Anterior cingulate cortex (tissue), 58 donors: ENCODE measurements at regions not wholly inside any gene's neighbourhood (a gene's known extent, or its start where the extent isn't known, plus 50 kb on each side); places are given as distances from the start of the nearest gene placed in this dataset.

Source experiments
- DNase-seq, 58 donors: peaks; one replicate each; lab custom pipeline; 2025; lab: John Stamatoyannopoulos, UW

DNA sequence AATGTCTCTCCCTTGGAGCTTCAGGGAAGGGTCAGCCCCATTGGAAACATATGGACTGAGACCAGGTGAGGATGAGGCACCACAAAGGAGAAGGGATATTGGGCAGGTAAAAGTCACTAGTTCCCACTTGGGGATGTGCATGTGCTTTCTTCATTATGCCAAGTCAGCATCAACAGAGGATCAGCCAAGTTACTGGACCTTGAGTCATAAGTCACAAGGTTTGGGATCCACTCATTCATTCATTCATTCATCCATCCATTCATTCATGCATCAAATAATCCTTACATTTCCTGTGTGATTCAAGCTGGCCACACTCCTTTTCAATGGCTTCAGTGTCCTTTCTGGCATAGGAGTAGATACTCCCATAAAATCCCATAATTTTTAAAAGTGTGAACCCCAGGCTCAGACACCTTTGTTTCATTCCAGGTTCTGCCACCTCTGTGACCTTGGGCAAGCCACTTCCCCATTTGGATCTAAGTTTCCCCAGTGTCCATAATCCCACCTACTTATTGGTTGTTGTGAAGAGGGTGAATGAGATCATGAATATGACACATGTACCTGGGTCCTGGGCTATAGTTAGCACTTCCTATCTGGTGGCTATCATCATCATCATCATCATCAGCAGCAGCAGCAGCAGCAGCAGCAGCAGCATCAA is 162.1 kb upstream of the LHX5 start:
- no peak for DNase-seq

DNA sequence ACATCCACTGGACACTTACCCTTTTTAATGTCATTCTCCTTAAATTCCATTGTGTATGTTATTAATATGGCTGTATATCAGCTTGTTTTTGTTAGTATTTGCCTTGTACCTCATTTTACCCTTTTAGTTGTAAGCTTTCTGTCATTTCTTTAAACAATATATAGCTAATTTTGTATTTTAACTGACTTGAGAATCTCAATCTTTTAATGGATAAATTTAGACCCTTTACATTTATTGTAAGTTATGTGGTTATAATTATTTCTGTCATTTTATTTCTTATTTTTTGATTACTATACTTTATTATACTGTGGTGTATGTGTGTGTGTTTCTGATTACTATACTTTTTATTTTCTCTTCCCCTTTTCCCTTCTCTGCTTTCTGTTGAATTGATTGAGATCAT is 159.0 kb upstream of the LHX5 start:
- no peak for DNase-seq

DNA sequence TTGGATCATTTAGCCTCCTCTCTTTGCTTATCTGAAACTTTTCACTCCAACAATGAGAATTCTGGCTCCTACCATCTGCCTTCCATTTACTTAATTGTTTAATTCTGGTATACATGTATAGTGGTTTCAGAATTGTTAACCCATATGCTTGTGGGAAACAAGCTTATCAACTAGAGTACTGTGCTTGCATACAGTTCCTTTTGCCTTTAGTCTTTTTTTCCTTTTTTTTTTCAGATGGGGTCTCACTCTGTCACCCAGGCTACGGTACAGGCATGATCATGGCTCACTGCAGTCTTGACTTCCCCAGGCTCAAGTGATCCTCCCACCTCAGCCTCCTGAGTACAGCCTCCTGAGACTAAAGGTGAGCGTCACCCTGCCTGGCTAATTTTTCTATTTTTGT is 153.8 kb upstream of the LHX5 start:
- DNase-seq = no peak

DNA sequence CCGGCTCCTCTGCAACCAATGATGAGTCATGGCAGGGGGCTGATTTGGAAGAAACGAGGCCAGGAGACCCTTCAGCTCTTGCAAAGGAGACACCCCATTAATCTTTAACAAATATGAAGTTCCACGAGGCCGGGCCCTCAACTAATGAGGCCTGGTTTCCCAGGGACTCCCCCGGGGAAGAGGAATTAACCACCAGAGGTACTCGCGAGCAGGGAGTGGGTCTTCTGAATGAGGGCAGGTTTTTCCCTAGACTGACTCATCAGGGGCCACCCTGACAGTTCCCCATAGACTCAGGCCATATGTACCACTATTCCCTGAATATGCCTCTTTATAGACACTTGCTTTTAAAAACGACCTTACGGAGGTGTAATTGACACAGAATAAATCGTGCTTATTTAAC is 150.7 kb upstream of the LHX5 start:
- no peak for DNase-seq

DNA sequence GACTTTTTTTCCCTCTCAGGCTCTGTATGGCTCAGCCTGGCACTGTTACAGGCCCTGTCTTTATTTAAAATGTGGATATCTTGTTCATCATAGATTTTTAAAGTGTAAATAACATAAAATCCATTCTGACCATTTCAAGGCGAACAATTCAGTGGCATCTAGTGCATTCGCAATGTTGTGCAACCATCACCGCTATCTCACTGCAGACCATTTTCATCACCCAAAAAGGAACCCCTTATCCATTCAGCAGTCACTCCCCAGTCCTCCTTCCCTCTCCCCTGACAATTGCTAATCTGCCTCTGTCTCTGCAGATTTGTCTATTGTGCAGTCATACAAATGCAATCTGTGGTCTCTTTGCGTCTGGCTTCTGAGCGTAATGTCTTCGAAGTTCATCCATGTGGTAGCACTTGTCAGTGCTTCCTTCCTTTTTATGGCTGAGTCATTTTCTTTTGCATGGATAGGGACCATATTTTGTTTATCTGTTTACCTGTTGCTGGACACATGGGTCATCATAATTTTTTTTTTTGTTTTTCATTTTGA is 148.8 kb upstream of the LHX5 start:
- DNase-seq = no peak

DNA sequence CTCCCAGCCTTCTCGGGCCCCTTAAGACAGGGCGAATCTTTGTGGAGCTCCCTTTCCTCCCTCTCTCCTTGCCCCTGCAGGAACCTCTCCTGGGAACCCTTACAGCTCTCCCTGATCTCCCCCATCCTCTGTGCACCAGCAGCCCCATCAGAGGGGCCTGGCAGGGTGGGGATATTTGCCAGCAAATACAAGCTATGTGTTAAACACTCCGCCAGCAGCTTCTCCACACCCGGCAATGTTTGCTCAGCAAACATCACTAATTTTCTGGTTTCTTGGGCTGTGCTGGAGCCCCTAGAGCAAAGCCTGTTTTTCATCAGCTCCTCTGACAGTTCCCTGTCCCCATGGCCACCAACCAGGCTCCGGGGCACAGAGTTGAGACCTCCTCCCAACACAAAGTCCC is 147.5 kb upstream of the LHX5 start:
- DNase-seq = no peak

DNA sequence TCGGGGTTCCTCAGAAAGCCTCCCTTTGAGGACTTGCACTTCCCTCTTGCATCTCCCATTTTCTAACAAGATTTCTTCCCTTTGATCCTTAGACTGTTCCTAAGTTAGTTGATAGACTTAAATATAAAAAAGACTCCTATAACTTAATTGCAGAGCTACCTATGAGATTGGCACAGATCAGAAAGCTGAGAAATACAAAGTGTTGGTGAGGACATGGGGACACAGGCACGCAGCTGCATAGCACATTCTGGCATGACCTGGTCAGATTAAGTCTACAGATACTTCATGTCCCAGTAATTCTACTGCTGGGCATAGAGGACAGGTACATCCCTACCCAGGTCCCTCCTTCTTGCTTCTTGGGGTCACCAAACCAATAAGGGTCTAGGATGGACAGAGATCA is 141.7 kb upstream of the LHX5 start:
- no peak for DNase-seq

DNA sequence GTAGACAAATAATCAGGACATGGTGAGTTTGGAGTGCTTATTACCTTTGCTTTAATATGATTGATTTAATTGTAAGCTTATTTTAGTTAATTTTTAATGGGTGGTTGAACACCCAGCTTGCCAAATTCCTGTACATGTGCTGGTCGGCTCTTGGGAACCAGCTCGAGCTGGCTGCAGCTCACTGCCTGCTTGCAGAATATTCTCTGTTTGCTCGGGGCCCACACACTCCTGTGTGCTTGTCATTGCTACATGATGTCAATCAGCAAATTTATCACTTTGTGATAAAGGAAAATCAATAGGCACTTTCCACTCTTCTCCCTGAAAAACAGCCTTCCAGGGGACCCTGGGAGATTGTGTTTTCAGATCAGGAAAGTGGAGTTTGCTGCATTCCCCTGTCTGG is 141.1 kb upstream of the LHX5 start:
- DNase-seq = no peak

DNA sequence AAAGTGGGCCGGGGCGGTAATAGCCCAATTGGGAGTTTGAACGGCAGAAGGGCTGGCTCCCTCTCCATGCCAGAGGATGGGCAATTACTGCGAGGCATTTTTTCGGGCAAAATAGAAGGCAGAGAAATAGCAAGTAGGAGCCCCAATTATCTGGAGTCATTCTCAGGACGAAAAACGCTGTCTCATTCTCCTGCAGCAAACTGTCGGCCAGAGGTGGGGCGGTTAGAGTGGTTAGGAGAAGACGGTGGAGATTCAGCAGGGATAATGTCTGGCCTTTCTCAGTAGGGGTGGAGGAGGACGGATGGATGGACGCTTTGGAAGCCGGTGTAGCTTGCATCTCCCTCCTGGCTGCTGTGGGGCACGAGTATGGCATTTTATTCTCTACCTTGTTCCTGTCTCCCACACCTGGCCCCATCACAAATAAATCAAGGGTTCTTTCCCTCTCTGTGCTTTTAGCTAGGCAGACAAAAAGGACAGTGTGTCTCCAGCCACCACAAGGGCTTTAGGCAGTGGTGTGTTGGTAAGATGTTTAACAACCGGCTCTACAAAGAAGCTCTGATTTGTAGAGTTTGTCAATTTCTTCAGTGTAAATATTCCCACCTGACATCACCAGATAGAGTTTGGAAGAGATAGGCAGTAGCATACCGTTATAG is 140.5 kb upstream of the LHX5 start:
- DNase-seq = no peak

DNA sequence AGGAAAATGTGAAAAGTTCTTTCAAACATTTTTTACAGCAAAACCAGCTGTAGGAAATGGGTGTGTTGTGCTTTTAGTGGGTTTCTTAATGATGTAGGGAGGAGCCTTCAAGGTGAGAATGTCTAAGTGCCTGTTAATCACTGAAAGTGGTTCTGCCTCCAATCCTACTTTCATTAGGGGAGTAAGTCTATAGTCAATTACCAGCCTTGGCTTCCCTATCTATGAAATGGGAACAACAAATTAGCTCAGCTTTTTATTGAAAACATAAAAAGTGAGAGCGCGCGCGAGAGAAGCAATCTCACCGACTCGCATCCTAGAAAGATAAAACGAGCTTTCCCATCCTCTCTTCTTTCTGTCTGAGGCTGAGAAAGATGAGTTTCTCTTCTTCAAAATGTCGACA is 140.0 kb upstream of the LHX5 start:
- no peak for DNase-seq

DNA sequence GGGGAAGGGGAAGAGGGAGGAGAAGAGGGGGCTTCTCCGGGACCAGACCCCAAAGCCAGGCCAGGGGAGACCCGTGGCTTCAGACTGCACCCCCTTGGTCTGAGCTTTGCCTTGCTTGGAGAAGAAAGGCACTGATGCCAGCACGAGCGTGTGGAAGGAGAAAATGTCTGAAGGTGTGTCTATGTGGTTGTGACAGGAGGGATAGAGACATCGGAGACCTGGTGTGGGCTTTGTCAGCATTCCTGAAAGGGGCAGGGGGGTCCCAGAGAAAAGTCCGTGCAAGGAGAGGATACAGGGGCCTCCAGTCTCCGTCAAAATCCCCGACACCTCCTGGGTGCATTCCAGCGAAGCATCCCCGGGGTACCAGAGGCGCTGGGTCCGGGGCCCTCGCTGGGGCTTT is 139.0 kb upstream of the LHX5 start:
- DNase-seq = no peak

DNA sequence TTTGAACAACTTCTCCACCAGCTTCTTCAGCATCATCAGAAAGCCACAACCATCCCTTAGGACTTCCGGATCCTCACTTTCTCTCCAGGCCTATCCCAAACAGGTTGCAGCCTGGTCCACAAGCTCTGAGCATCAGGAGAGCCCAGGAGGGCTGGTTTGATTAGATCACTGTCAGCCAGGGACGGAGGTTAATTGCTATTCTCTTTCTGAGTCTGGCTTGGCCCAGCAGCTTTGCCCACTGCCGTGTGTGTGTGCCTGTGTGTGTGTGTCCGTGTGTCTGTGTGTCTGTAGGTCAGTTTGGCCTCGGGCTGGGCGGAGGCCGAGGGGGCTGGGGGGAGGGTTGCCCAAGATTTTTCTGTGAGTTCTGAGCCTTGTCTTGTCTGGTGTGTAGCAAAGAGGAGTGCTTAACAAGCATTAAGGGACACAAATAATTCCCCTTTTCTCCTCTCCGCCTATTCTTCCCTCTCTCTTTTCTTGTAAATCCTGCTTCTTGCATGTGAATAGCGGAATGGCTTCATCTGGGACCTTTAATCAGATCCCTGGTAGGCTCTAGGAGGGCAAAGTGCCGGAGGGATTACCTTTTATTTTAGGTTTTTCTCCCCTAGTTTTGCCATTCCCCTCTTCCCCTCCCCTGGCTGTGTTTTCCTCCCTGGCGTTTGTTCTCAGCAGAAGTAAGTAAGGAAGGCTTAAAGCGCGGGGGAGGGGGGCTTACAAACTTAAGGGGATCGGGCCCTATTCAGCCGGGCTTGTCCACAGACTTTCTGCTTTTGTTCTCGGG is 138.2 kb upstream of the LHX5 start:
- DNase-seq = no peak

DNA sequence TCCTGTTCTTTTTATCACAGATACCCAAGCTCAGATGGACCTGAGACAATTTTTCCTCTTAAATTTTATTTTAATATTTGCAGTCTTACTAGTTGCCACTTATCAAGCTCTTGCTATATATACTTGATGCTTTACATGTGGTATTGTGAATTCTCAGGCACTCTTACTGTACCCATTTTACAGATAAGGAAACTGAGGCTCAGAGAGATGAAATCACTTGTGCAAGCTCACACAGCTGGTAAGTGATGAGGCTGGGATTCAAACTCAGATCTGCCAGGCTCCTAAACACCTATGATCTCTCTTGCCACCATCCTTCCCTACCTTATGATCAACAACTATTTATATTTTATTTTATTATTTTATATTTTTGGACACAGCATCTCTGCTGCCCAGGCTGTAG is 133.0 kb upstream of the LHX5 start:
- no peak for DNase-seq

DNA sequence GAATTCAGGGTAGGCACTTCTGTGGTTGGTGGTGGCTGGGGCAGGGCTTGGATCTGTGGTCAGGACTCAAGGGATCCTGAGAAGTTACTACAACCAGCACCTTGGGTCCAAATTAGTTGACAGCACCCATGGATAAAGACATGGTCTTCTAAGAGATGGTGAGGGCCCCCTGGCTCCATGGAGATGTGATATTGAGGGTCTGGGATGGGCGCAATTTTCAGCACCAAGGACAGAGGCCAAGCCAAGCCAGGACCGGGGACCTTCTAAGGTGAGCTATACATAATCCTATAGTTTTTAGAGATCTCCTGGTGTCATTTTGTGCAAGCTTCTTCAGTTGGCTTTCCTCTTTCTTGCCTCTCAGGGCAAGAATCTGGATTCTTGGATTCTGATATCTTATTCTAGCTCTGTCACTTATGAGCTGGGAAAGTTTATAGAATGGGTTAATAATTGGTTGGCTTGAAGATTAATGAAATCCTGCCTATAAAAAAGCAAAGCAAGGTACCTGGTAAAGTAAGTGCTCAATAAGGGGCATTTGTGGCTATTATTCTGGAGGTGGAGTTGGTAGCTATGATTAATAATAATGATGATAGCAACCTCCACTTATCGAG is 130.1 kb upstream of the LHX5 start:
- DNase-seq = no peak

DNA sequence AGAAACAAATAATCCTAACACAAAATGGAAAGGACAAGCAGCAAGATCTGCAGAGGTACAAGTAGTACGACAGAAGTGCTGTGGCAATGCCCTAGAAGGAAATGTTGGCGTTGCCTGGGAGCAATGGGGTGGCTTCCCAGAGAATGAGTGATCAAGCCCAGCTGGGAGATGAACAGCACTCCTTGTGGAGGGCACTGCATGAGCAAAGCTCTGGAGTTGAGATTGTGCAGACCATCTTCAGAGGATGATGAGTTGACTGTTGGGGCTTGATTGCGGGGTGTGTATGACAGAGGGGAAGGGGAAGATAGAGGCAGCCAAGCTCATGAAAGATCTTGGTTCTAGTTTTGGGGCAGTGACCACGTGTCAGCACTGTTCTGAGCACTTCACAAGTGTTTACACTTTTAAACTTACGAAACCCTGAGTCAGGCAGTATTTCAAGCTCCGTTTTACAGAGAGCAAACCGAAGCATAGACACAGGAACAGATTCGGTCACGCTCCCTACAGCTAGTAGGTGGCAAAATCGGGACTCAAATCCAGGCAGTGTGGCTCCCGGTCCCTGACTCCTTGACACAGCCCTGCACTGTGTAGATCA is 127.2 kb upstream of the LHX5 start:
- no peak for DNase-seq

DNA sequence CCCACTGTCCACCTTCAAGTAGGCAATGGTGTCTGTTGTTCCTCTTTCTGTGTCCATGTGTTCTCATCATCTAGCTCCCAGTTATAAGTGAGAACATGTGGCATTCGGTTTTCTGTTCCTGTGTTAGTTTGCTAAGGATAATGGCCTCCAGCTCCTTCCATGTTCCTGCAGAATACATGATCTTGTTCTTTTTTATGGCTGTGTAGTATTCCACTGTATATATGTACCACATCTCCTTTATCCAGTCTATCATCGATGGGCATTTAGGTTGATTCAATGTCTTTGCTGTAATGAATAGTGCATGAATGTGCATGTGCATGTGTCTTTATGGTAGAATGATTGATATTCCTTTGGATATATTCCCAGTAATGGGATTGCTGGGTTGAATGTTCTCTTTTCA is 123.3 kb upstream of the LHX5 start:
- no peak for DNase-seq

DNA sequence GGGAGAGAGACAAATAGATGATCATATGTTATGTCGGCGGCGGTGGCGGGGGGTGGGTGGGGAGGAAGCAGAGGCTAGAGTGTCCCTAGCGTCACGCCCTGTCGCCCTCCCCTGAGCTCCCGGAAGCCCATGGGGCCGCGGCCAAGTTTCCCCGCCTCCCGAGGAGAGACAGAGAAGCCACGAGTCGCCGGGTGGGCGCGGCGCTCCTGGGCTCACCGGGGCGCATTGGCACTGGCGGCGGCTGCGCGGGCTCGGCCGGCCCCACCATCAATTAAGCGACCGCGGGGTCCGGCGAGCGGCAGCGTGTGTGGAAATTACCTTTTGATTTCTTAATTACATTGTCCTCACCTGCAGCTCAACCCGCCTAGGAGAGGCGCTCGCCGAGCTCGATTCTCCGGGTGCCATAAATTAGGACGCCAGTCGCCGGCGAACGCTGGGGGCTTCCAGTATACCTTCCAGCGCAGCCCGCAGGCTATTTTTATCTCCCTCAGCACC is 119.9 kb upstream of the LHX5 start:
- no peak for DNase-seq

DNA sequence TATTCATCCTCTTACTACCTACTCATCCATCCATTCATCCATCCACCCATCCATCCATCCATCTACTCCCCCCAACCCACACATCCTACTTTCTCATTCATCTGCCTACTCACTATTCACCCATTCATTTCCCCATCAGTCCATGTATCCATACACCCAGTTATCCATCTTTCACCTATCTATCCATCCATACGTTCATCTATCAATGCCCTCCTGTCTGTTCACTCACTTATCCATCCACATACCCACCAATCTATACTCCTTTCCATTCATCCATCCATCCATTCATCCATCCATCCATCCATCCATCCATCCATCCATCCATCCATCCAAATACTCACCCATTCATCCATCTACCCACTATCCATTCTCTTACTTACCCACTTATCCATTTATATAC is 117.8 kb upstream of the LHX5 start:
- DNase-seq = no peak

DNA sequence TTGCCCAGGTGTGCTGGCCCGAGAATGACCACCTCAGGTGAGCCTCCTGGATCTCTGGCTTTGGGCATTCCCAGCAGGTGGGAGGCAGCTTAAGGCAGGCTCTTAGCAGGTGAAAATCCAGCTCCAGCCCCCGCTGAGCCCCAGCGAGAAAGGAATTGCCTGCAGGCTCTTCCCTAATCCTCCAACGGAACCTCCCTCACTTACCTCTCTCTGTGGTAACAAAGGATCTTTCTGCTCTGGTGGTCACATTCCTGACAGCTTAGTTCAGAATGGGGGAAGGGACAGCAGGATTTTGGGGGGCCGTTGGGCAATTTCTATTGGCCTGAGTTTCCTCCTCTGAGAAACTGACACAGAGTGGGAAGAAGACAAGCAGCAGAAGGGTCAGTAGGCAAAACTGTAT is 116.0 kb upstream of the LHX5 start:
- DNase-seq = no peak

DNA sequence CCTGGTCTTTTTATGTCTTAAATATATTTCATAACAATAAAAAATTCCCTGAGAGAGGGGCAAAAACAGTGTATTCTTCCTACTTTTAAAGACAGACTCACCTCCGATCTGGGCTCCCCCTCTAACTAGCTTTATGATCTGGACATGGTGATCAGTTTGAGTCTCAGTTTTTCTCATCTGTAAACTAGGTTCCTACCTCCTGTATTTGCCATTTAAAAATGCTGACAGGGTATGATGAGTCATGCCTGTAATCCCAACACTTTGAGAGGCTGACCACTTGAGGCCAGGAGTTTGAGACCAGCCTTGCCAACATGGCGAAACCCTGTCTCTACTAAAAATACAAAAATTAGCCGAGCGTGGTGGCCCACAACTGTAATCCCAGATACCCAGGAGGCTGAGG is 114.8 kb upstream of the LHX5 start:
- no peak for DNase-seq
